ENCODE measurements at regions not wholly inside any gene's neighbourhood (a gene's known extent, or its start where the extent isn't known, plus 50 kb on each side); places are given as distances from the start of the nearest gene placed in this dataset.
A peak's percentile ranks its signal among the peaks of the same experiment; 100 is the strongest.

- Histone ChIP-seq H3K36me3 (ENCODE audit: insufficient read depth, low read length) (no peaks in the 10 kb centered on the region), H3K27me3 (ENCODE audit: insufficient read depth, low read length) (no peaks in the 10 kb centered on the region), H3K4me3 (ENCODE audit: low read length) (no peak overlapping the region), H3K9me3 (ENCODE audit: low read length) (no peaks in the 10 kb centered on the region), H2AFZ (ENCODE audit: low read depth, low read length) (no peak overlapping the region), H3K4me1 (ENCODE audit: insufficient read depth, low read length) (no peaks in the 10 kb centered on the region)
These were observed 167.1 kb upstream of the PAPPA start for GRCh38 chr9:115986508-115986907.

GRCh38 chr9:115988701-115989100 lies 164.9 kb upstream of the PAPPA start:
- Histone ChIP-seq H3K9me3 (ENCODE audit: low read length) (no peaks in the 10 kb centered on the region), H2AFZ (ENCODE audit: low read depth, low read length) (no peak overlapping the region), H3K27me3 (ENCODE audit: insufficient read depth, low read length) (no peaks in the 10 kb centered on the region), H3K36me3 (ENCODE audit: insufficient read depth, low read length) (no peaks in the 10 kb centered on the region), H3K4me3 (ENCODE audit: low read length) (no peak overlapping the region), H3K4me1 (ENCODE audit: insufficient read depth, low read length) (no peaks in the 10 kb centered on the region)

GRCh38 chr9:115989831-115990230 lies 163.8 kb upstream of the PAPPA start:
- Histone ChIP-seq H3K4me3 (ENCODE audit: low read length) (no peak overlapping the region), H3K4me1 (ENCODE audit: insufficient read depth, low read length) (no peaks in the 10 kb centered on the region), H3K27me3 (ENCODE audit: insufficient read depth, low read length) (no peaks in the 10 kb centered on the region), H2AFZ (ENCODE audit: low read depth, low read length) (no peak overlapping the region), H3K9me3 (ENCODE audit: low read length) (no peaks in the 10 kb centered on the region), H3K36me3 (ENCODE audit: insufficient read depth, low read length) (no peaks in the 10 kb centered on the region)

GRCh38 chr9:115992834-115993233 lies 160.8 kb upstream of the PAPPA start:
- Histone ChIP-seq H2AFZ (ENCODE audit: low read depth, low read length) (no peak overlapping the region), H3K9me3 (ENCODE audit: low read length) (no peaks in the 10 kb centered on the region), H3K27me3 (ENCODE audit: insufficient read depth, low read length) (no peaks in the 10 kb centered on the region), H3K4me1 (ENCODE audit: insufficient read depth, low read length) (no peaks in the 10 kb centered on the region), H3K36me3 (ENCODE audit: insufficient read depth, low read length) (no peaks in the 10 kb centered on the region), H3K4me3 (ENCODE audit: low read length) (no peak overlapping the region)

- Histone ChIP-seq H2AFZ (ENCODE audit: low read depth, low read length) (no peak overlapping the region), H3K4me1 (ENCODE audit: insufficient read depth, low read length) (no peaks in the 10 kb centered on the region), H3K27me3 (ENCODE audit: insufficient read depth, low read length) (no peaks in the 10 kb centered on the region), H3K9me3 (ENCODE audit: low read length) (no peaks in the 10 kb centered on the region), H3K36me3 (ENCODE audit: insufficient read depth, low read length) (no peaks in the 10 kb centered on the region), H3K4me3 (ENCODE audit: low read length) (no peak overlapping the region)
These were observed 155.7 kb upstream of the PAPPA start for GRCh38 chr9:115997923-115998322.

GRCh38 chr9:115998666-115999065 lies 154.9 kb upstream of the PAPPA start:
- Histone ChIP-seq H3K36me3 (ENCODE audit: insufficient read depth, low read length) (no peaks in the 10 kb centered on the region), H3K27me3 (ENCODE audit: insufficient read depth, low read length) (no peaks in the 10 kb centered on the region), H2AFZ (ENCODE audit: low read depth, low read length) (no peak overlapping the region), H3K4me1 (ENCODE audit: insufficient read depth, low read length) (no peaks in the 10 kb centered on the region), H3K9me3 (ENCODE audit: low read length) (no peaks in the 10 kb centered on the region), H3K4me3 (ENCODE audit: low read length) (no peak overlapping the region)

GRCh38 chr9:115999498-115999897 lies 154.1 kb upstream of the PAPPA start:
- Histone ChIP-seq H3K9me3 (ENCODE audit: low read length) (no peaks in the 10 kb centered on the region), H2AFZ (ENCODE audit: low read depth, low read length) (no peak overlapping the region), H3K36me3 (ENCODE audit: insufficient read depth, low read length) (no peaks in the 10 kb centered on the region), H3K4me3 (ENCODE audit: low read length) (no peak overlapping the region), H3K27me3 (ENCODE audit: insufficient read depth, low read length) (no peaks in the 10 kb centered on the region), H3K4me1 (ENCODE audit: insufficient read depth, low read length) (no peaks in the 10 kb centered on the region)

- Histone ChIP-seq H3K9me3 (ENCODE audit: low read length) (no peaks in the 10 kb centered on the region), H2AFZ (ENCODE audit: low read depth, low read length) (peak overlapping the region; percentile 9), H3K4me3 (ENCODE audit: low read length) (no peak overlapping the region), H3K27me3 (ENCODE audit: insufficient read depth, low read length) (no peaks in the 10 kb centered on the region), H3K4me1 (ENCODE audit: insufficient read depth, low read length) (no peaks in the 10 kb centered on the region), H3K36me3 (ENCODE audit: insufficient read depth, low read length) (no peaks in the 10 kb centered on the region)
These were observed 152.8 kb upstream of the PAPPA start for GRCh38 chr9:116000748-116001329.

GRCh38 chr9:116002181-116002580 lies 151.4 kb upstream of the PAPPA start:
- no peak overlapping the region for H3K4me3 ChIP-seq (ENCODE audit: low read length)
- H3K9me3 ChIP-seq (ENCODE audit: low read length), result no peaks in the 10 kb centered on the region
- no peaks in the 10 kb centered on the region for H3K27me3 ChIP-seq (ENCODE audit: insufficient read depth, low read length)

GRCh38 chr9:116002624-116003023 lies 151.0 kb upstream of the PAPPA start:
- Histone ChIP-seq H3K4me3 (ENCODE audit: low read length) (no peak overlapping the region), H3K9me3 (ENCODE audit: low read length) (no peaks in the 10 kb centered on the region), H3K4me1 (ENCODE audit: insufficient read depth, low read length) (no peaks in the 10 kb centered on the region), H3K36me3 (ENCODE audit: insufficient read depth, low read length) (no peaks in the 10 kb centered on the region), H2AFZ (ENCODE audit: low read depth, low read length) (no peak overlapping the region), H3K27me3 (ENCODE audit: insufficient read depth, low read length) (no peaks in the 10 kb centered on the region)

More at GRCh38 chr9:116002181-116002580, 151.4 kb upstream of the PAPPA start:
- no peak overlapping the region for H2AFZ ChIP-seq (ENCODE audit: low read depth, low read length)
- H3K4me1 ChIP-seq (ENCODE audit: insufficient read depth, low read length), result no peaks in the 10 kb centered on the region
- H3K36me3 ChIP-seq (ENCODE audit: insufficient read depth, low read length), result no peaks in the 10 kb centered on the region

GRCh38 chr9:116003397-116003796 lies 150.2 kb upstream of the PAPPA start:
- no peak overlapping the region for H2AFZ ChIP-seq (ENCODE audit: low read depth, low read length)
- no peaks in the 10 kb centered on the region for H3K36me3 ChIP-seq (ENCODE audit: insufficient read depth, low read length)
- no peak overlapping the region for H3K4me3 ChIP-seq (ENCODE audit: low read length)
- H3K9me3 ChIP-seq (ENCODE audit: low read length), result no peaks in the 10 kb centered on the region
- no peaks in the 10 kb centered on the region for H3K4me1 ChIP-seq (ENCODE audit: insufficient read depth, low read length)
- no peaks in the 10 kb centered on the region for H3K27me3 ChIP-seq (ENCODE audit: insufficient read depth, low read length)

- Histone ChIP-seq H3K4me1 (ENCODE audit: insufficient read depth, low read length) (no peaks in the 10 kb centered on the region), H3K27me3 (ENCODE audit: insufficient read depth, low read length) (no peaks in the 10 kb centered on the region), H3K4me3 (ENCODE audit: low read length) (no peak overlapping the region)
These were observed 148.4 kb upstream of the PAPPA start for GRCh38 chr9:116005205-116005604.

GRCh38 chr9:116007824-116008223 lies 145.8 kb upstream of the PAPPA start:
- Histone ChIP-seq H3K4me1 (ENCODE audit: insufficient read depth, low read length) (no peaks in the 10 kb centered on the region), H3K9me3 (ENCODE audit: low read length) (no peaks in the 10 kb centered on the region), H3K4me3 (ENCODE audit: low read length) (no peak overlapping the region), H2AFZ (ENCODE audit: low read depth, low read length) (no peak overlapping the region), H3K27me3 (ENCODE audit: insufficient read depth, low read length) (no peaks in the 10 kb centered on the region), H3K36me3 (ENCODE audit: insufficient read depth, low read length) (no peaks in the 10 kb centered on the region)

More at GRCh38 chr9:116005205-116005604, 148.4 kb upstream of the PAPPA start:
- Histone ChIP-seq H2AFZ (ENCODE audit: low read depth, low read length) (no peak overlapping the region), H3K9me3 (ENCODE audit: low read length) (no peaks in the 10 kb centered on the region), H3K36me3 (ENCODE audit: insufficient read depth, low read length) (no peaks in the 10 kb centered on the region)

GRCh38 chr9:116008278-116008677 lies 145.3 kb upstream of the PAPPA start:
- Histone ChIP-seq H3K4me3 (ENCODE audit: low read length) (no peak overlapping the region), H3K36me3 (ENCODE audit: insufficient read depth, low read length) (no peaks in the 10 kb centered on the region), H3K27me3 (ENCODE audit: insufficient read depth, low read length) (no peaks in the 10 kb centered on the region)

More at GRCh38 chr9:116008278-116008677, 145.3 kb upstream of the PAPPA start:
- Histone ChIP-seq H2AFZ (ENCODE audit: low read depth, low read length) (no peak overlapping the region), H3K4me1 (ENCODE audit: insufficient read depth, low read length) (no peaks in the 10 kb centered on the region), H3K9me3 (ENCODE audit: low read length) (no peaks in the 10 kb centered on the region)

Data from neuron (in vitro differentiated cells).